ENCODE measurements at regions not wholly inside any gene's neighbourhood (a gene's known extent, or its start where the extent isn't known, plus 50 kb on each side); places are given as distances from the start of the nearest gene placed in this dataset.
"Not testable (repeated sequence)": the region's sequence is repeated elsewhere in the genome, so short reads cannot be mapped to it uniquely, and the experiment has no call there.

DNA sequence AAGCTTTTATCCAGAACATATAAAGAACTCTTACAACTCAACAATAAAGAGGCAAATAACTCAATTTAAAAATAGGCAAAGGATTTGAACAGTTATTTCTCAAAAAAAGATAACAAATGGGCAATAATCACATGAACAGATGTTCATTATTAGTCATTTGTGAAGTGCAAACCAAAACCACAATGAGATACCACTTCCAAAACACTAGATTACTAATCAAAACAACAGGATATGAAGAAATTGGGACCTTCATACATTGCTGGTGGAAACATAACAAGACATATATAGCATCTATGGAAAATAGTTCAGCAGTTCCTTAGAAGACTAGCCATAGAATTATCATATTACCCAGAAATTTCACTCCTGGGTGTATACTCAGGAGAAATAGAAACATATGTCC, 224.6 kb downstream of the FBXO8 start:
- Histone ChIP-seq H3K27me3 (ENCODE audit: insufficient read depth, low read length, poor library complexity, severe bottlenecking) (no peaks in the 10 kb centered on the region), H3K4me1 (ENCODE audit: insufficient read depth, low read length) (no peaks in the 10 kb centered on the region), H3K9me3 (ENCODE audit: low read length) (no peaks in the 10 kb centered on the region), H3K27ac (ENCODE audit: low read depth, low read length) (no peak overlapping the region), H3K4me3 (ENCODE audit: low read length) (no peak overlapping the region), H3K36me3 (ENCODE audit: insufficient read depth, low read length) (no peaks in the 10 kb centered on the region)
- POLR2A ChIA-PET: no interaction called here
- CTCF ChIA-PET: no interaction called here
- Mint-ChIP-seq H3K36me3 (no peaks in the 10 kb centered on the region), H3K4me1 (no peaks in the 10 kb centered on the region), H3K27ac (no peak overlapping the region), H3K27me3 (no peaks in the 10 kb centered on the region), H3K9me3 (peaks cover 0 to 9% (median 0%) of the 10 kb centered on the region in 5 donors), H3K4me3 (no peak overlapping the region)
- no peak for DNase-seq

GRCh38 chr4:174056959-174057358, 226.5 kb downstream of the FBXO8 start:
- H3K9me3 Mint-ChIP-seq: peaks cover 0 to 9% (median 2%) of the 10 kb centered on the region in 5 donors
- ChIA-PET CTCF (no interaction called here), POLR2A (no interaction called here)
- Histone ChIP-seq H3K36me3 (ENCODE audit: insufficient read depth, low read length) (no peaks in the 10 kb centered on the region), H3K27me3 (ENCODE audit: insufficient read depth, low read length, poor library complexity, severe bottlenecking) (no peaks in the 10 kb centered on the region), H3K27ac (ENCODE audit: low read depth, low read length) (no peak overlapping the region), H3K4me3 (ENCODE audit: low read length) (no peak overlapping the region), H3K4me1 (ENCODE audit: insufficient read depth, low read length) (no peaks in the 10 kb centered on the region), H3K9me3 (ENCODE audit: low read length) (no peaks in the 10 kb centered on the region)
- DNase-seq: no peak
- no peak overlapping the region for H3K4me3 Mint-ChIP-seq
- no peak overlapping the region for H3K27ac Mint-ChIP-seq
- H3K4me1 Mint-ChIP-seq: no peaks in the 10 kb centered on the region
- H3K27me3 Mint-ChIP-seq: peaks cover 0 to 1% of the 10 kb centered on the region in 2 donors
- H3K36me3 Mint-ChIP-seq: no peaks in the 10 kb centered on the region

- ChIA-PET POLR2A (no interaction called here), CTCF (no interaction called here)
- no peak overlapping the region for H3K27ac ChIP-seq (ENCODE audit: low read depth, low read length)
- Mint-ChIP-seq H3K27me3 (peaks cover 0 to 3% of the 10 kb centered on the region in 2 donors), H3K4me3 (no peak overlapping the region), H3K36me3 (no peaks in the 10 kb centered on the region), H3K9me3 (peaks cover 0 to 9% (median 2%) of the 10 kb centered on the region in 5 donors), H3K4me1 (no peaks in the 10 kb centered on the region), H3K27ac (no peak overlapping the region)
- H3K4me1 ChIP-seq (ENCODE audit: insufficient read depth, low read length): no peaks in the 10 kb centered on the region
- no peak overlapping the region for H3K4me3 ChIP-seq (ENCODE audit: low read length)
- H3K9me3 ChIP-seq (ENCODE audit: low read length): no peaks in the 10 kb centered on the region
- H3K27me3 ChIP-seq (ENCODE audit: insufficient read depth, low read length, poor library complexity, severe bottlenecking): no peaks in the 10 kb centered on the region
- no peak for DNase-seq
- no peaks in the 10 kb centered on the region for H3K36me3 ChIP-seq (ENCODE audit: insufficient read depth, low read length)
These were observed 228.1 kb downstream of the FBXO8 start for GRCh38 chr4:174055344-174055743.

DNA sequence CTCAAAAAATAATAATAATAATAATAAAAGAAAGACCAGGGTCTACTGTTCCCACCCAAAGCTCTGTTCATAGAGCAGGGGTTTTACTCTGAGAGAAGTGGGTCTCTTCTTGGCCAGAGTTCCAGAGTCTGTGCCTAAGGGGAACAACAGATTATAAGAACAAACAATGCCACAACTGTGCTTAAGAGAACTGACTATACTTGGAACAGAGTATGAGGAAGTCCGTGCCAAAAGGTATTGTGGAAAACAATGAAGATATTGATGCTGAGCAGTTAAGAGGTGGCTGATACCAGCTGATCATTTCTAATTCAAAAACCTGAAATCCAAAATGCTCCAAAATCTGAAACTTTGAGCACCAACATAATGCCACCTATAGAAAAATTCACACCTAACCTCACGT, 229.6 kb downstream of the FBXO8 start:
- Histone ChIP-seq H3K9me3 (ENCODE audit: low read length) (no peaks in the 10 kb centered on the region), H3K27ac (ENCODE audit: low read depth, low read length) (no peak overlapping the region), H3K4me1 (ENCODE audit: insufficient read depth, low read length) (no peaks in the 10 kb centered on the region), H3K27me3 (ENCODE audit: insufficient read depth, low read length, poor library complexity, severe bottlenecking) (no peaks in the 10 kb centered on the region), H3K4me3 (ENCODE audit: low read length) (no peak overlapping the region), H3K36me3 (ENCODE audit: insufficient read depth, low read length) (no peaks in the 10 kb centered on the region)
- Mint-ChIP-seq H3K36me3 (no peaks in the 10 kb centered on the region), H3K27me3 (peaks cover 0 to 3% of the 10 kb centered on the region in 2 donors), H3K4me1 (no peaks in the 10 kb centered on the region), H3K4me3 (no peak overlapping the region), H3K9me3 (peaks cover 0 to 5% (median 2%) of the 10 kb centered on the region in 5 donors), H3K27ac (no peak overlapping the region)
- POLR2A ChIA-PET: no interaction called here
- CTCF ChIA-PET: no interaction called here
- no peak for DNase-seq

DNA sequence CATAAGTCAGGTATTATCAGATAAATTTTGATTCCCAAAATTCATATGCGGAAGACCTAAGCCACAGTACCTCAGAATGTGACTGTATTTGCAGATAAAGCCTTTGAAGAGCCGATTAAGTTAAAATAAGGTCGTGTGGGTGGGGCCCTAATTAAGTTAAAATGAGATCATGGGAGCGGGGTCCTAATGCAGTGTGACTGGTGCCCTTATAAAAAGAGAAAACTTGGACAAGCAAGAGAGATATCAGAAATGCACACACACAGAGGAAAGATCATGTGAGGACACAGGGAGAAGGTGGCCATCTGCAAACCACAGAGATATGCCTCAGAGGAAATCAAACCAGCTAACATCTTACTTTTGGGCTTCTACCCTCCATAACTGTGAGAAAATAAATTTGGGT, 236.1 kb downstream of the FBXO8 start:
- ChIA-PET POLR2A (no interaction called here), CTCF (no interaction called here)
- DNase-seq: no peak
- peaks cover 0 to 7% (median 6%) of the 10 kb centered on the region in 5 donors for H3K9me3 Mint-ChIP-seq
- no peaks in the 10 kb centered on the region for H3K36me3 Mint-ChIP-seq
- H3K27ac Mint-ChIP-seq: no peak overlapping the region
- peaks cover 0 to 2% of the 10 kb centered on the region in 2 donors for H3K27me3 Mint-ChIP-seq
- H3K4me1 ChIP-seq (ENCODE audit: insufficient read depth, low read length): no peaks in the 10 kb centered on the region
- H3K4me1 Mint-ChIP-seq: no peaks in the 10 kb centered on the region
- H3K36me3 ChIP-seq (ENCODE audit: insufficient read depth, low read length): no peaks in the 10 kb centered on the region
- H3K27me3 ChIP-seq (ENCODE audit: insufficient read depth, low read length, poor library complexity, severe bottlenecking): no peaks in the 10 kb centered on the region
- H3K27ac ChIP-seq (ENCODE audit: low read depth, low read length): no peak overlapping the region
- no peak overlapping the region for H3K4me3 Mint-ChIP-seq
- H3K4me3 ChIP-seq (ENCODE audit: low read length): no peak overlapping the region
- H3K9me3 ChIP-seq (ENCODE audit: low read length): no peaks in the 10 kb centered on the region

DNA sequence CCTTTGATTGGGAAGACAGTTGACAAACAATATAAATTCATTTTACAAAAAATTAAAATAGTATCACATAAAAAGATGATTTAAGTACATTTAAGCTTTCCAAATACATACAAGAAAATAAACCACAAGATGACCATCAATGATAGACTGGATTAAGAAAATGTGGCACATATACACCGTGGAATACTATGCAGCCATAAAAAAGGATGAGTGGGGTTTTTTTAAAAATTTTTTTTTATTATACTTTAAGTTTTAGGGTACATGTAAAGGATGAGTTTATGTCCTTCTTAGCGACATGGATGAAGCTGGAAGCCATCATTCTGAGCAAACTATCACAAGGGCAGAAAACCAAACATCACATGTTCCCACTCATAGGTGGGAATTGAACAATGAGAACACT, 237.6 kb downstream of the FBXO8 start:
- H3K4me3 ChIP-seq (ENCODE audit: low read length); H3K27me3 ChIP-seq (ENCODE audit: insufficient read depth, low read length, poor library complexity, severe bottlenecking); DNase-seq; H3K27me3 Mint-ChIP-seq; H3K4me1 Mint-ChIP-seq; H3K9me3 Mint-ChIP-seq; H3K27ac ChIP-seq (ENCODE audit: low read depth, low read length); H3K36me3 ChIP-seq (ENCODE audit: insufficient read depth, low read length); CTCF ChIA-PET; H3K27ac Mint-ChIP-seq; H3K36me3 Mint-ChIP-seq; H3K4me3 Mint-ChIP-seq; H3K4me1 ChIP-seq (ENCODE audit: insufficient read depth, low read length); H3K9me3 ChIP-seq (ENCODE audit: low read length); POLR2A ChIA-PET: not testable (repeated sequence)

- Mint-ChIP-seq H3K27me3 (no peaks in the 10 kb centered on the region), H3K27ac (no peak overlapping the region), H3K4me1 (no peaks in the 10 kb centered on the region), H3K36me3 (no peaks in the 10 kb centered on the region), H3K9me3 (peaks cover 0 to 7% (median 6%) of the 10 kb centered on the region in 5 donors), H3K4me3 (no peak overlapping the region)
- Histone ChIP-seq H3K4me3 (ENCODE audit: low read length) (no peak overlapping the region), H3K9me3 (ENCODE audit: low read length) (no peaks in the 10 kb centered on the region), H3K36me3 (ENCODE audit: insufficient read depth, low read length) (no peaks in the 10 kb centered on the region), H3K27ac (ENCODE audit: low read depth, low read length) (no peak overlapping the region), H3K4me1 (ENCODE audit: insufficient read depth, low read length) (no peaks in the 10 kb centered on the region), H3K27me3 (ENCODE audit: insufficient read depth, low read length, poor library complexity, severe bottlenecking) (no peaks in the 10 kb centered on the region)
- POLR2A ChIA-PET: no interaction called here
- no peak for DNase-seq
- CTCF ChIA-PET: no interaction called here
These were observed 238.1 kb downstream of the FBXO8 start for GRCh38 chr4:174045381-174045780.

DNA sequence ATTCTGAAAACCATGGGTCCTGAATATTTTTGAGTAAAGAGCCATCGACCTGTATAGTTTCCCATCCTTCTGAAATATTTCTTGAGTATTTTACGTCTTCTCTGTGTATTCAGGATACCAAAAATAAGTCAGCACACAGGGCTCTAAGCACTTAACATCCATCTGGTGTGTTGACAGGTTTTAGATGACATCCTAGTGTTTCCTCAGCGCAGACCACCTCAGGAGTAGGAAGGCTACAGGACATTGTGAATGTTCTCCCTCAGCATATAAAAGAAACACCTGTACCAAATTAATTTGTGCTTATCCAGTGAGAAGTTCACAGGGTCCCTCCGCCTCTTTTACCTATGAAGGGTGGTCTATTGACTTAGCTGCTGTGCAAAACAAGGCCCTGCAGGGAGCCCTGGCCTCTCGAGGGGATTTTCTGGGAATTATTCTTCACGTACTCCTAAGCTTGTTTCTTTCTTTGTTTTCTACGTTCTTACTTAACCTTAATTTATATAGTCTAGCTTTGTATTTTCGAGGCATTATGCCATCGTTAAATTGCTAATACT, 241.8 kb downstream of the FBXO8 start:
- Mint-ChIP-seq H3K9me3 (peaks cover 0 to 9% (median 6%) of the 10 kb centered on the region in 5 donors), H3K36me3 (no peaks in the 10 kb centered on the region), H3K27ac (no peak overlapping the region), H3K27me3 (no peaks in the 10 kb centered on the region), H3K4me1 (no peaks in the 10 kb centered on the region), H3K4me3 (no peak overlapping the region)
- Histone ChIP-seq H3K4me1 (ENCODE audit: insufficient read depth, low read length) (no peaks in the 10 kb centered on the region), H3K9me3 (ENCODE audit: low read length) (no peaks in the 10 kb centered on the region), H3K4me3 (ENCODE audit: low read length) (no peak overlapping the region), H3K27me3 (ENCODE audit: insufficient read depth, low read length, poor library complexity, severe bottlenecking) (no peaks in the 10 kb centered on the region), H3K27ac (ENCODE audit: low read depth, low read length) (no peak overlapping the region), H3K36me3 (ENCODE audit: insufficient read depth, low read length) (no peaks in the 10 kb centered on the region)
- DNase-seq: no peak
- ChIA-PET POLR2A (no interaction called here), CTCF (no interaction called here)

DNA sequence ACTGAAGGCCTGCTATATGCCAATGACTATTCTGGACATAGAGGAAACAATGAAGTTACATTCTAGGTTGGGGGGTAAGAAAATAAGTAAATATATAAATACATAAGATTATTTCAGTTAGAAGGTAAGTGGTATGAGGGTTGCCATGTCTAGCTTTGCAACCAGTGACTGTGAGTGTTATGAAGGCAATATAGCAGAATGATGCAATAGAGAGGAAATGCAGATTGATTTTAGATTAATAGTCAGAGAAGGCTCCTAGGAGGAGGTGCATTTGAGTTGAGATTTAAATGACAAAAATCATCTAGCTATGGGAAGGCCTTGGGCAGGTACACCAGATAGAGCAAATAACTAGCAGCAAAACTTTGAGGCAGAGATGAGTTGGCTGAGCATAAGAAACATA, 243.2 kb downstream of the FBXO8 start:
- ChIA-PET POLR2A (no interaction called here), CTCF (no interaction called here)
- H3K4me1 Mint-ChIP-seq: no peaks in the 10 kb centered on the region
- peaks cover 0 to 5% (median 2%) of the 10 kb centered on the region in 5 donors for H3K9me3 Mint-ChIP-seq
- H3K4me3 Mint-ChIP-seq: no peak overlapping the region
- no peaks in the 10 kb centered on the region for H3K27me3 Mint-ChIP-seq
- Histone ChIP-seq H3K27ac (ENCODE audit: low read depth, low read length) (no peak overlapping the region), H3K36me3 (ENCODE audit: insufficient read depth, low read length) (no peaks in the 10 kb centered on the region), H3K4me3 (ENCODE audit: low read length) (no peak overlapping the region), H3K4me1 (ENCODE audit: insufficient read depth, low read length) (no peaks in the 10 kb centered on the region), H3K27me3 (ENCODE audit: insufficient read depth, low read length, poor library complexity, severe bottlenecking) (no peaks in the 10 kb centered on the region), H3K9me3 (ENCODE audit: low read length) (no peaks in the 10 kb centered on the region)
- no peak for DNase-seq
- H3K36me3 Mint-ChIP-seq: no peaks in the 10 kb centered on the region
- H3K27ac Mint-ChIP-seq: no peak overlapping the region
